HT-29 (cell line): ENCODE measurements at regions not wholly inside any gene's neighbourhood (a gene's known extent, or its start where the extent isn't known, plus 50 kb on each side); places are given as distances from the start of the nearest gene placed in this dataset.
"Not testable (repeated sequence)": the region's sequence is repeated elsewhere in the genome, so short reads cannot be mapped to it uniquely, and the experiment has no call there.

Experiments
- DNase-seq: peaks from one replicate; pipeline ENCODE4 v3.0.0-alpha.2; 2015; ENCODE audit warnings: low spot score

- no peak for DNase-seq
Observed at GRCh38 chr16:73413830-73414190, 365.9 kb upstream of the ZFHX3 start.

- no peak for DNase-seq
Observed at GRCh38 chr16:73413091-73413829, 365.3 kb upstream of the ZFHX3 start.

- DNase-seq = no peak
Observed at GRCh38 chr16:73412416-73412815, 364.5 kb upstream of the ZFHX3 start.

GRCh38 chr16:73408716-73409115, 360.8 kb upstream of the ZFHX3 start:
- no peak for DNase-seq

GRCh38 chr16:73408311-73408710, 360.4 kb upstream of the ZFHX3 start:
- no peak for DNase-seq

GRCh38 chr16:73405851-73406250, 357.9 kb upstream of the ZFHX3 start:
- DNase-seq = no peak

GRCh38 chr16:73404001-73404400, 356.1 kb upstream of the ZFHX3 start:
- no peak for DNase-seq

- DNase-seq = no peak
Observed at GRCh38 chr16:73403291-73403690, 355.4 kb upstream of the ZFHX3 start.

GRCh38 chr16:73400951-73401350, 353.0 kb upstream of the ZFHX3 start:
- no peak for DNase-seq

GRCh38 chr16:73399997-73400396, 352.1 kb upstream of the ZFHX3 start:
- DNase-seq = no peak

GRCh38 chr16:73399486-73399885, 351.6 kb upstream of the ZFHX3 start:
- DNase-seq = no peak

GRCh38 chr16:73398604-73399003, 350.7 kb upstream of the ZFHX3 start:
- DNase-seq = not testable (repeated sequence)

- DNase-seq = no peak
Observed at GRCh38 chr16:73396556-73396955, 348.6 kb upstream of the ZFHX3 start.

- no peak for DNase-seq
Observed at GRCh38 chr16:73390936-73391335, 343.0 kb upstream of the ZFHX3 start.

- no peak for DNase-seq
Observed at GRCh38 chr16:73390491-73390890, 342.6 kb upstream of the ZFHX3 start.

- no peak for DNase-seq
Observed at GRCh38 chr16:73389085-73389484, 341.2 kb upstream of the ZFHX3 start.

GRCh38 chr16:73387979-73388378, 340.1 kb upstream of the ZFHX3 start:
- DNase-seq = no peak

GRCh38 chr16:73385696-73386095, 337.8 kb upstream of the ZFHX3 start:
- no peak for DNase-seq

- no peak for DNase-seq
Observed at GRCh38 chr16:73384506-73385089, 336.7 kb upstream of the ZFHX3 start.

GRCh38 chr16:73383988-73384365, 336.0 kb upstream of the ZFHX3 start:
- DNase-seq = no peak

GRCh38 chr16:73383195-73383987, 335.5 kb upstream of the ZFHX3 start:
- DNase-seq = no peak

- DNase-seq = no peak
Observed at GRCh38 chr16:73378471-73378870, 330.5 kb upstream of the ZFHX3 start.
